Posterior vena cava (tissue), 2 donors: ENCODE measurements at regions not wholly inside any gene's neighbourhood (a gene's known extent, or its start where the extent isn't known, plus 50 kb on each side); places are given as distances from the start of the nearest gene placed in this dataset.
"Not testable (repeated sequence)": the region's sequence is repeated elsewhere in the genome, so short reads cannot be mapped to it uniquely, and the experiment has no call there.

Experiments
- DNase-seq: peaks from one replicate; pipeline ENCODE4 v3.0.0-alpha.2; 2020; ENCODE audit warnings: low spot score
- intact Hi-C, 2 donors: fragments of 100-400 bp; cut with DNase I; formaldehyde crosslinking; loops; one replicate each; pipeline versions ENCODE4 v1.14.1 to v1.14.2; 2022 to 2023
- donor health status: DM: yes; HTN: yes; CAD: no.
- donor health status: DM: yes; HTN: yes; CAD: no.

DNA sequence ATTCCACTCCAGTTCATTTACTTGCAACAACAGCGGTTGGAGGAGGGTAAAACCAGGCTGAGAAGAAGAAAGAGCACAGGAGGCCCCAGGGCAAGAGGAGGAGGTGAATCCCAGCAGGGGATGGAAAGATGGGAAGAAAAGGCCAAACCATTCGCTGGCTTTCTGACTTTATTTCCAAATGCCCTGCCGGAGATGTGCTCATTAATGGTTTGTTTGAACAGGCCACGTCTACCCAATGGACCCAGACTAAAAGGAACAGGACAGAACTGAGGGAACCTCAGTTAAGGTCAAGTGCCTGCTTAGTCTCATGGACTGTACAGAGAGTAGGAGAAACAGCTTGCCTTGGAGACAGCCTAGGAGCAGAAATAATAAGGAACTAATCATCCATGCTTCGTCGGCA, 121.6 kb upstream of the NDUFV2 start:
- no peak for DNase-seq
- intact Hi-C loops = loop anchor here (10.0 kb wide), 3 partner anchors 56 to 276 kb away; partner anchors contain the start of gene MTCL1 (in 1 of the 2)

DNA sequence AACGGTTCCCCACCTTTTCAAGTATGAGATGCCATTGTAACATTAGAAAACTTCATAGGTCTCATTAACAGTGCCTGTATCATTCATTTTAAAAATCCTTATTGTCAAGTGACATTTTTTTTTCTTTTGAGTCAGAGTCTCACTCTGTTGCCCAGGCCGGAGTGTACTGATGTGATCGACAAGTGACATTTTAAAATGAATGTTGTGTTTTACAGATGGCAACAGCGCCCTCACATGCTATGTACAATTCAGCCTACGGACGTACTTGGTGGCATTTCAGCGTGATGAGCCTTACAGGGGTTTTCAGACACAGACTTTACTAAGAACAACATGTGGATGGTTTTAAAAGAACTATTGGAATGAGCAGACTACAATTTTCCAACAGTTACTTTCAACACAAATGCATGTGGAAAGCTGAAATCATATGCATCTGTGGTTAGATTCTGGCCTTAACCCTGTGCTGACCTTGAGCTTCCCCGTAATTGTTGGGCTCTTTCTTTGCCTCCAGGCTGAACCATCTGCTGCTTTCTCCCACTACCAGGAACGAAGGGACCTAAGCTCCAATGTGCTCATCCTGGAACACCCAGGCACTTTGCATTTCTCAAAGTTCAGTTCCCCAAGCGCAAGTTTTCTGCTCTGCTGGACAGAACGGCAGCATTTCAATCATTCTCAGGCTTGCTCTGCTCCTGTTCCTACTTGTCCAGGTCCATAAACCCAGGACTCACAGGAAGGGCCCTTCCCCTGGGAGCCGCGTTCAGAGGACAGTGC, 119.9 kb upstream of the NDUFV2 start:
- no peak for DNase-seq
- intact Hi-C loops = loop anchor here (10.0 kb wide), 3 partner anchors 58 to 278 kb away; partner anchors contain the start of gene MTCL1 (in 1 of the 2)

DNA sequence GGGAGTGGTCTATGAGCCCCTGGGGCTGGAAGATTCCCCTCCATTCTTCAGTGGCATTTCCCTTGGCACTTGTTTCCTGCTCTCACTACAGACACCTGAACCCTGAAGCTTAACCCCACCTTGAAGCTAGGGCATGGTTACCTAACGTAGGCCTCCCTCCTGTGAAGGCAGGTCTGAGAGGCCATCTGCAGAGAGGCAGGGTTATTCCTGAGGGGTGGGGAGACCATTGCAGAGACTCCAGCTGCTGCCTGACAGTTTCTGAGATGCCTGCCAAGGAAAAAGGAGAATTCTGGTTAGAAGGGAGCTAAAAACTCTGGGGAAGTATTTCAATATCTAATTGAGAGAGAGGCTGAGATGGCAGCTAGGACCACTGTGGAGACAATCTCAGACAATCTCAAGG, 119.3 kb upstream of the NDUFV2 start:
- no peak for DNase-seq
- intact Hi-C loops = loop anchor here (10.0 kb wide), 3 partner anchors 58 to 278 kb away; partner anchors contain the start of gene MTCL1 (in 1 of the 2)

DNA sequence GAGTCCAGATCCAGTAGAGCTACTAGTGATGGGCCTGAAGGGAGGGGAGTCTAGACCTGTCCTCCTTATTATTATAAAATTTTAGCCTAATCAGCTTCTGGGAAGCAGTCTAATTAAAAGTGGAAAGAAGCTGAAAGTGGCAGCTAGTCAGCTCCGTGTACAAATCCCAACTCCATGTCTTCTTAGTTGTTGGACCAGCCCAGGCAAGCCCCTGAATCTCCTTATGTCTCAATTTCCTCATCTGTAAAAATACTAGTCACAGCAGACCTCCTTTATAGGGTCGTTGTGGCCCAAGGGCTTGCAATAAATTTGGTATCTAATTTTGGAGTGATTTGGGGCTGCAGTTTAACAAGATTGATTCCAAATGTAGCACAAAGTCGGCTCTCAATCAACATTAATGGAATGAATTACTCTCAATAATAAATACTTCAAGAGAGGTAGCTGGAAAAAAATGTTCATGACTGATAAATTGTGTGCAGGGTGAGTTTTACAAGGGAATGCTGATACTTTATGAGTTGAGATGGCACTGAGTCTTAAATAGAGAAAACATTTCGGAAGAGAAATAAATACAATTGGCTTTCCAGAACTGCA, 118.3 kb upstream of the NDUFV2 start:
- intact Hi-C loops = loop anchor here (10.0 kb wide), 3 partner anchors 59 to 279 kb away; partner anchors contain the start of gene MTCL1 (in 1 of the 2)

DNA sequence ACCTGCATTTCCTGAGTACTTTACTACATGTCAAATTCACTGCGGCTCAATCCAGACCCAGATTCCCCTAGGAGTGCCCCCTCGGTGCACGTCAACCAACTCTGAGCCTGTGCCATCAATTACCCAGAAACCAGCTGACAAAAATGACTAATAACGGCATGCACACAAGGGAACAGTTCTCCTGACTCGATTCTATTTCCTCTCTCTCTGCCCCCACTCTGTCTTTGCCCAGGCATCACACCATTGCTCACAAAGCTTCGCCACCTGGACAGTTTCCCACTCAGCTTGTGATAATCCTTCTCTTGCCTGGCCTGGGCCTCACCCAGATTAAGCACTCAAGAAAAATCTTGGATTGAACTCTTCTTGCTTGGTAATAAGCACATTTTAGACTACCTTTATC, 115.3 kb upstream of the NDUFV2 start:
- DNase-seq = no peak
- intact Hi-C loops = loop anchor here (5.0 to 10.0 kb wide), 4 partner anchors 62 to 290 kb away; partner anchors contain the start of gene MTCL1 (in 1 of the 2)

More for the DNA sequence above, 118.3 kb upstream of the NDUFV2 start:
- no peak for DNase-seq

DNA sequence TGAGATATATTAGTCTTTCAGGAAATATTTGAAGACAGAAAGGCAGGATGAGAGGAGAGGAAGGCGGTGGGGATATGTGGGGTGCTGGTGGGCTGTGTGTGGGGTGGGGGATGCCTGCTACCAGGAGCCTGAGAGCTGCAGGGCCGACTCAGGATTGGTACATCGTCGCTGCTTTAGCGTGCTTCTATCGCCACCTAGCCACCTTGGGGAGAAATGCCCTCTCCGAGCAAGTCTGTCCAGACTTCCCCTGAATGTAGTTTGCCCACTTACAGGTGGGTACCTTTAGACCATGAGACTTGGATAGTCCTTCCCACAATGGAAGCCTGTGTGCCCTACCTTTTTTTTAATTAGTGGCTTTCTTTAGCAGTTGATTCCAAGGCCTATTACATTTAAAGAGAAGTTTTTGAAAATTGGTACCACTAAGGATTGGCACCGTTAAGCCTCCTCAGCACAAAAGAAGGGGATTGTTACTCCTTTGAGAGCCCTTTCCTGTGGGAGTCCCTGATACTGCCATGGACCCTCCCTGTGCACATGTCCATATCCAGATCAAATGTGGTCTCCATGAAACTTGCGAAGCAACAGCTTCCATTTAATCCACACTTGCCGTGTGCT, 114.1 kb upstream of the NDUFV2 start:
- DNase-seq = no peak
- intact Hi-C loops = loop anchor here (5.0 to 10.0 kb wide), 4 partner anchors 64 to 291 kb away; partner anchors contain the start of gene MTCL1 (in 1 of the 2)

DNA sequence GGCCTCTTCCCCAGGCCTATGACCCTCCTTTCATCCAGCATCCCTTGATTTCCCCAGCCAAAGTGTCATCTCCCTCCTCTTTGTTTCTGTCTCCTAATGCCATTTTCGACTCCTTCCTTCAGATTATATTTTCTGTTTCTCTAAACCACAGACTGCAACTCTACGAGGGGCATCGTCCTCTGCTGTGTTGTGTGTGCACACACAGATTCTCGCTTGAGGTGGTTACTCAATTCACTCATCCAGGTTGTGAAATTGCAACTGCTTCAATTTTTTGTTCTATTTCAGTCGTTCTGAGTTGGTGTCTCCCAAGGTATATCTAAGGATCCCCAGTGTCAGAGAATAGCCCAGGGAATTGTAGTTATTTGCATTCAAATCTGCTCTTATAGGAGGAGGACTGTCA, 113.5 kb upstream of the NDUFV2 start:
- no peak for DNase-seq
- intact Hi-C loops = loop anchor here (5.0 to 10.0 kb wide), 4 partner anchors 64 to 292 kb away; partner anchors contain the start of gene MTCL1 (in 1 of the 2)

DNA sequence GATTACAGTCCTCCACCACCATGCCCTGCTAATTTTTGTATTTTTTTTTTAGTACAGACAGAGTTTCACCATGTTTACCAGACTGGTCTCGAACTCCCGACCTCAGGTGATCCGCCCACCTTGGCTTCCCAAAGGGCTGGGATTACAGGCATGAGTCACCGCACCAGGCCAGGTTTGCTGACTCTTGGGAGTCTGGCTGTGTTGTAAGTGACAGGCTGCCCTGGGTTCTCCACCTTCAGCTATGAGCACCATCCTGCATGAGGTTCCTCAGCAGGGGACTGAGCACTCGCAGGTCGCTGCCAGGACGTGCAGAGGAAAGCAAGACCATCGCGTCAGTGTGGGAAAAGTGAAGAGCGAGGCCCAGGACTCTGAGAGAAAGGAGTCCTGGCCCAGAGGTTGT, 112.6 kb upstream of the NDUFV2 start:
- no peak for DNase-seq
- intact Hi-C loops = loop anchor here (5.0 to 10.0 kb wide), 4 partner anchors 65 to 293 kb away; partner anchors contain the start of gene MTCL1 (in 1 of the 2)

DNA sequence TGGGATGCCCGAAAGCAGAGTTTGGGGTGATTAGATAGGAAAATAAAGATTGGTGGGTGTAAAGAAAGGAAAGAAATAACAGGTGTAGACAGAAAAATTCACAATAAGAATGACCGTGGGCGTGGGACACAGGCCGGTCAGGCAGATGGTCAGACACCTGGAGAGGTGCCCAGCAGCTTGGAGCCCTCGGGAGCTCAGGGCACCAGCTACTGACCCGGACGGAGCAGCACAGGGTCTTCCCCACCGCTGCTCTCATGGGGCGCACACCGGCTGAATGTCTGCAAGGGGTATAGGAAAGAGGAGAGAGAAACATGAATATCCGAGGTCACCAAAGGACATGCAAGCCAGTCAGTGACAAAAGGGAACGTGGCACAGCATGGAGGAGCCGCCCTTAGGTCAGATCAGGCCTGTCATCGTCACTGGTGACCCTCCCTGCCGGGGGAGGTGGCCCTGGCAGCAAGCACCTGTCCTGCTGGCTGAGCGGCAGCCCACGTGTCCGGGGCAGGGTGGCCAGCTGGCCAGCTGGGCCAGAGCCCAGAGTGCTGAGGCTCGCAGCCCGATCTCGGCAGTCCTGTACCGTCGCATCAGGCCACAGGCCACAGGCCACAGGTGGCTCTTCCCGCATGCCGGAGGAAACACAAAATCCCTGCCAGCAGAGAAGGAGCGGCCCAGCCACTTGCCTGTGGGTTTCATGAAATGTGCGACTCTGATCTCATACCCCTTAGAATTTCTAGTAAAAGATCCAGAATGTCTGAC, 112.0 kb upstream of the NDUFV2 start:
- intact Hi-C loops = no loop called here

DNA sequence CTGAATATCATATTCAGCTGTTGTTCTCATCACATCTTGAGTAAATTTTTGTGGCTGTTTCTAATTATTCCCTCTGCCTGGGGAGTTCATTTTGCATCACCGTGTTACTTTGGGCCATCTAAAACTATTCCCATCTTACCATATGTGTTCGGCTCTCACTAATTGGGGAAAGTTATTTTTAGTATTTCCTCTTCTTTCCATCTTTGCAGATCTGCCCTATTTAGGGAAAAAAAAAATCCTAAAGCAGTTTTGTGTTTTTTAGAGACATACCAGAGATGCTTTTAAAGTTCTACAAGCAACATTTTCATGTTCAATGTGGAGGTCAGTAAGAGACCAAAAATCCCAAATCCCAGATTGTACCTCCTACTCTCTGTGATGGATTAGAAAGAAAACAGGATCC, 111.3 kb upstream of the NDUFV2 start:
- intact Hi-C loops = no loop called here
- no peak for DNase-seq

More for the DNA sequence above, 112.0 kb upstream of the NDUFV2 start:
- DNase-seq = no peak

DNA sequence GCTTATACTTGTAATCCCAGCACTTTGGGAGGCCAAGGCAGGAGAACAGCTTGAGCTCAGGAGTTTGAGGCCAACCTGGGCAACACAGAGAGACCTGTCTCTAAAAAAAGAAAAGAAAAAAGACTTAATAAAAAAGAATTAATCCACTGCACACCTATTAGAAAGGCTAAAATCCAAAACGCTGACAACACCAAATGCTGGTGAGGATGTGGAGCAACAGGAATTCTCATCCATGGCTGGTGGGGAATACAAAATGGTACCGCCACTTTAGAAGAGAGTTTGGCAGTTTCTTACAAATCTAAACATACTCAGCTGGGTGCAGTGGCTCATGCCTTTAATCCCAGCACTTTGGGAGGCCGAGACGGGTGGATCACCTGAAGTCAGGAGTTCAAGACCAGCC, 110.0 kb upstream of the NDUFV2 start:
- intact Hi-C loops = not testable (repeated sequence)

DNA sequence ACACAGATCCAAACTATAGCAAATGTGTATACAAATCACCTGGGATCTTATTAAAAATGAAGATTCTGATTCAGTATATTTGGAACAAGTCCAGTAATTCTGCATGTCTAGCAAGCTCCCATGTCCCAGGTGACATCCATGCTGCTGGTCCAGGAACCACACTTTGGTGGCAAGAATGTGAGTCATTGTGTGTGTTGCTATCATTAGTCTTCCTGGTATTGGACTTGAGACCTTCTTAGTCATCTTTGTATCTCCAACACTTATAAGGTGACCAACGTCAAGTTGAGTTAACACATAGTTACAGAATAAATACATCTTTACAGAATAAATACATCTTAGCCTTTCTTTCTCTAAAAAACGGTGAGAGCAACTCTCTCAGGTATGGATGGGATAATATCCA, 107.9 kb upstream of the NDUFV2 start:
- intact Hi-C loops = no loop called here

More for the DNA sequence above, 110.0 kb upstream of the NDUFV2 start:
- not testable (repeated sequence) for DNase-seq

DNA sequence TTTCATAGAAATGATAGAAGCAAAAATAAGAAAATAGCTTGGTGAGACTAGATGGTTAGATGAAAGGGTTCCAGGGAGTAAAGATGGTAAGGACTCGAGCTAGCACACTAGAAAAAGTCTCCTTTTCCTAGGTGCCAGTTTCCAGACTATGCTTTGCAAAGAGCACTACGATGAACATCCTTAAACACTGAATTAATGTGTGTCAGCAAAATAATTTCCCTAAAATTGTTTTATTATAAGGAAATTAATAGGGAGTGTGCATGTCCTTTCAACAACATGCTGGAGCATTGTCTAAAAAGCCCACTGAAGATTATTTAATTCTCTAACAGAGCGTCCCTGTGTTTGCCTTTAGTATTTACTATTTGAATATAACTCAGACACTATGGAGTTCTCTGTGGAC, 107.4 kb upstream of the NDUFV2 start:
- no peak for DNase-seq
- intact Hi-C loops = no loop called here

More for the DNA sequence above, 107.9 kb upstream of the NDUFV2 start:
- DNase-seq = no peak

DNA sequence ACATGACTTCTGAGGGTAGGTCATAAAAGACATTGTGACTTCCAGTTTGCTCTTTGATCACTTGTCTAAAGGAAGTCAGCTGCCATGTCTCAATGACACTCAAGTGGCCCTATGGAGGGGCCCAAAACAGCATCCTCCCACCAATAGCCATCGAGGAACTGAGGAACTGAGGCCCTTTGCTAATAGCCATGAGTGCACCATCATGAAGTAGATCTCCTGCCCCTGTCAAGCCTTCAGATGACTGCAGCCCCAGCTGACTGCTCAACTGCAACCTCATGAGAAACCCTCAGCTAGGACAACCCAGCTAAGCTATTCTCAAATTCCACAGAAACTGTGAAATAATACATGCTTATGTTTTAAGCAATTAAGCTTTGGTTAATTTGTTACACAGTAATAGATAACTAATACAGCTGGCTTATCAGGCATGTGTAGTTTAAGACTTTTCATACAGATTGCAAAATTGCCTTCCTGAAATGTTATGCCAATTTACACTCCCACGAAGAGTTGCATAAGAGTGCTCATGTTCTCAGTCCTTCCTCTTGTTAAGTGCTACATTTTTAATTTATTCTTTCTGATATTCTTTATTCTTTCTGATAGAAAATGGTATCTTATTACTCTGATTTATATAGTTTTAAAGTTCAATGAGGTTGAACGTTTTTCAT, 105.6 kb upstream of the NDUFV2 start:
- intact Hi-C loops = no loop called here
- DNase-seq = no peak

DNA sequence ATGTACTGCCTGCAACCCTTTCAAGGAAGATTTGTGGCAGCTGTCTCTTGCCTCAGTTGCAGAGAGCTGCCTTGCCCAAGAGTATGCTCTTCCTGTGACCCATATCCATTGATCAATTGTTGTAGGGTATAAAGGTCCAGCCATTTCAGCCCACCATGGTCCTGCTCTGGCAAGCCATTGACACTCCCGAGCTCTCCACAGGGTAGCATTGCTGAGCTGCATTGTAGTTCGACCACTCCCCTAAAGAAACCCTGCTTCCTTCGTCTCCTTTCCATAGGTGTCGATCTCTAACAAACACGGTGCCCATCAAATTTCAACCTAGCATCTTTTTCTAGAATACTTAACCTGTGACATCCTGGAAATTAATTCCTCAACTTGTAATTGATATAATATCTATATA, 104.9 kb upstream of the NDUFV2 start:
- intact Hi-C loops = no loop called here
- no peak for DNase-seq

DNA sequence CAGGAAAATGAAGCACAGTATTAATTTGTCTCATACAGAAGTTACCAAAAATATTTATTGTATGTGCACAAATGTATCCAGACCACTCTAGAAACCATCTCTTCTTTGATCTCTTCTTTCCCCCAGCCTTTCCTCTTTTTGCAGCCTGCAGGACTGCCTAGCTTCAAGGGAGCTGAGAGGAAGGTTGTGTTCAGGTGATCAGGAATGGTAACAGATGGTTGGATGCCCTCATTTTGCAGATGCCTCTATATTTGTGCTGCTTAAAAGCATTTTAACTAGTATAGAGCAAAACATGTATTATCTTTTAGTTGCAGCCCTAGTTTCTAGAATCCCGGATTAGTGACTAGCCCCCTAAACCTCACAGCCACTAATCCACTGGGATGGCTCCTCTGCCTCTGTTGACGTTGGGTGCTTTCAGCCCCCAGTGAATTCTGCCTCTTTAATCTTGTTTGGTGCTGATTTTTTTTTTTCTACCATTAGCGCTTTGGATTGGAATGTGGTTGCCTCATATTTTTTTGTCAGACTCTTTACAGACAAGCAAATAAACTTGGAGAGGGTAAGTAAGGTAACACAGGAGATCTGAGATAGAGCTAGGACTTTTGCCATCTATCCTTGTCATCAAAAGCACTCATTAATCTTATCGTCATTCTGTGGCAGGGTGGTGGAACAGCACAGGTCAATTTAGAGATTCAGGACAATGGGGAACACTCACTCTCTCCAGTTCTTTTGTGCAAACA, 103.8 kb upstream of the NDUFV2 start:
- intact Hi-C loops = no loop called here
- DNase-seq = no peak

DNA sequence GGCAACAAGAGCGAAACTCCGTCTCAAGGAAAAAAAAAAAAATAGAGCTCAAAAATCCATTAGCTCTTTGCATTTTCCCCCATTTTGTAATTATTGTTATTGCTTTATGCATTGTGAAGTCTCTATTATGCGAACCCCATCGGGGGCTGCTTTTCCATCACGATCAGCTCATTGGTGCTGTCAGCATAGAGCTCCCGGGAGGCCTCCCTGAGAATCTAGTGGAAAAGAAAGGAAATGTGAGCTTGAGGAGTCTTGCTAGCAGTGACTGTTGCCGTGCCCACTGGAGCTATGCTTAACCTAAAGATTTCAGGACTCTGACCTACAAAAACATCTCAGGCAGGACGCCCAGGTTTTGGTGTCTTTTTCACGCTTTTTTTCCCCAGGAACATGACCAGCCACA, 102.6 kb upstream of the NDUFV2 start:
- intact Hi-C loops = no loop called here
- no peak for DNase-seq

DNA sequence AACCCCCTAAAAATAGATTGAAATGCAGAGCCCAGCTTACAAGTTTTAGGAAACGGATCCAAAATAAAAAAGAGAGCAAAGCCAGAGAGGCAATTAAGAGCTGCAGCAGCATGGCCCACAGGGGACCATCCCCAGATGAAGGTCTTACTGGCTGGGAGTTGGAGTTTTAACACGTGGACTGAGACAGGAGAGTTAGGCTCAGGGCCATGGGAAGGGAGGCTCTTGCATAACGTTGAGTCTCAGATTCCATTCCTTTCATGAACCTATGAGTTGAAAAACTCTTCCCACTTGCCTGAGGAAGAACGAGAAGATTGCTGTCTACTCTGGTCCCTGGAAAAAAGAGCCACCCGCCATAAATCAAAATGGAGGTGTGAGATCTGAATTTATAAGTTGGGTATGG, 101.8 kb upstream of the NDUFV2 start:
- intact Hi-C loops = no loop called here
- DNase-seq = no peak
